ENCODE measurements at regions not wholly inside any gene's neighbourhood (a gene's known extent, or its start where the extent isn't known, plus 50 kb on each side); places are given as distances from the start of the nearest gene placed in this dataset.
"Not testable (repeated sequence)": the region's sequence is repeated elsewhere in the genome, so short reads cannot be mapped to it uniquely, and the experiment has no call there.

GRCh38 chr5:19141937-19142524, 846.0 kb downstream of the CDH18 start:
- DNase-seq (ENCODE audit: low spot score in 2 of 2); H3K4me1 ChIP-seq; in situ Hi-C loops (cut with MboI; ENCODE audit: low sequenced_read_pairs); H3K4me3 ChIP-seq; H3K36me3 ChIP-seq (replicated peaks); H3K9me3 ChIP-seq; H3K27me3 ChIP-seq (ENCODE audit: low read depth): not testable (repeated sequence)

- H3K36me3 ChIP-seq (replicated peaks); in situ Hi-C loops (cut with MboI; ENCODE audit: low sequenced_read_pairs); H3K4me3 ChIP-seq; DNase-seq (ENCODE audit: low spot score in 2 of 2); H3K27me3 ChIP-seq (ENCODE audit: low read depth); H3K9me3 ChIP-seq; H3K4me1 ChIP-seq: not testable (repeated sequence)
Observed at GRCh38 chr5:19142713-19143414, 845.1 kb downstream of the CDH18 start.

- H3K9me3 ChIP-seq: no peaks in the 10 kb centered on the region
- DNase-seq (ENCODE audit: low spot score in 2 of 2): no peak
- H3K27me3 ChIP-seq (ENCODE audit: low read depth): no peaks in the 10 kb centered on the region
- H3K36me3 ChIP-seq (replicated peaks): no peaks in the 10 kb centered on the region
- no peaks in the 10 kb centered on the region for H3K4me1 ChIP-seq
- H3K4me3 ChIP-seq: no peak overlapping the region
- in situ Hi-C loops (cut with MboI; ENCODE audit: low sequenced_read_pairs): no loop called here
Observed at GRCh38 chr5:19143935-19144334, 844.1 kb downstream of the CDH18 start.

GRCh38 chr5:19169426-19169825, 818.6 kb downstream of the CDH18 start:
- in situ Hi-C loops (cut with MboI; ENCODE audit: low sequenced_read_pairs): no loop called here
- Histone ChIP-seq H3K9me3 (no peaks in the 10 kb centered on the region), H3K27me3 (ENCODE audit: low read depth) (no peaks in the 10 kb centered on the region), H3K4me1 (no peaks in the 10 kb centered on the region), H3K4me3 (no peak overlapping the region), H3K36me3 (replicated peaks) (no peaks in the 10 kb centered on the region)
- no peak for DNase-seq (ENCODE audit: low spot score in 2 of 2)

GRCh38 chr5:19172926-19173470, 815.0 kb downstream of the CDH18 start:
- no peaks in the 10 kb centered on the region for H3K9me3 ChIP-seq
- no peaks in the 10 kb centered on the region for H3K4me1 ChIP-seq
- H3K27me3 ChIP-seq (ENCODE audit: low read depth): no peaks in the 10 kb centered on the region
- in situ Hi-C loops (cut with MboI; ENCODE audit: low sequenced_read_pairs): no loop called here
- no peak overlapping the region for H3K4me3 ChIP-seq
- DNase-seq (ENCODE audit: low spot score in 2 of 2): no peak
- H3K36me3 ChIP-seq (replicated peaks): no peaks in the 10 kb centered on the region

GRCh38 chr5:19175776-19176570, 812.0 kb downstream of the CDH18 start:
- in situ Hi-C loops (cut with MboI; ENCODE audit: low sequenced_read_pairs): no loop called here
- Histone ChIP-seq H3K4me3 (no peak overlapping the region), H3K4me1 (no peaks in the 10 kb centered on the region), H3K27me3 (ENCODE audit: low read depth) (no peaks in the 10 kb centered on the region), H3K36me3 (replicated peaks) (no peaks in the 10 kb centered on the region), H3K9me3 (no peaks in the 10 kb centered on the region)
- DNase-seq (ENCODE audit: low spot score in 2 of 2): no peak

GRCh38 chr5:19179571-19179970, 808.4 kb downstream of the CDH18 start:
- no peaks in the 10 kb centered on the region for H3K9me3 ChIP-seq
- in situ Hi-C loops (cut with MboI; ENCODE audit: low sequenced_read_pairs): no loop called here
- no peaks in the 10 kb centered on the region for H3K27me3 ChIP-seq (ENCODE audit: low read depth)
- no peak for DNase-seq (ENCODE audit: low spot score in 2 of 2)
- no peaks in the 10 kb centered on the region for H3K4me1 ChIP-seq
- H3K4me3 ChIP-seq: no peak overlapping the region
- H3K36me3 ChIP-seq (replicated peaks): no peaks in the 10 kb centered on the region

- H3K27me3 ChIP-seq (ENCODE audit: low read depth): no peaks in the 10 kb centered on the region
- H3K36me3 ChIP-seq (replicated peaks): no peaks in the 10 kb centered on the region
- H3K4me1 ChIP-seq: no peaks in the 10 kb centered on the region
- no peaks in the 10 kb centered on the region; the same call in 1 of the 2 replicates for H3K9me3 ChIP-seq
- in situ Hi-C loops (cut with MboI; ENCODE audit: low sequenced_read_pairs): no loop called here
- DNase-seq (ENCODE audit: low spot score in 2 of 2): no peak
- H3K4me3 ChIP-seq: no peak overlapping the region
Observed at GRCh38 chr5:19189176-19189575, 798.8 kb downstream of the CDH18 start.

- Histone ChIP-seq H3K27me3 (ENCODE audit: low read depth) (no peaks in the 10 kb centered on the region), H3K9me3 (no peaks in the 10 kb centered on the region), H3K4me3 (no peak overlapping the region), H3K36me3 (replicated peaks) (no peaks in the 10 kb centered on the region), H3K4me1 (no peaks in the 10 kb centered on the region)
- in situ Hi-C loops (cut with MboI; ENCODE audit: low sequenced_read_pairs): no loop called here
- no peak for DNase-seq (ENCODE audit: low spot score in 2 of 2)
Observed at GRCh38 chr5:19193631-19194030, 794.4 kb downstream of the CDH18 start.

- Histone ChIP-seq H3K4me1 (no peaks in the 10 kb centered on the region), H3K27me3 (ENCODE audit: low read depth) (no peaks in the 10 kb centered on the region), H3K4me3 (no peak overlapping the region), H3K9me3 (no peaks in the 10 kb centered on the region), H3K36me3 (replicated peaks) (no peaks in the 10 kb centered on the region)
- in situ Hi-C loops (cut with MboI; ENCODE audit: low sequenced_read_pairs): no loop called here
- no peak for DNase-seq (ENCODE audit: low spot score in 2 of 2)
Observed at GRCh38 chr5:19196631-19197030, 791.4 kb downstream of the CDH18 start.

GRCh38 chr5:19200251-19200650, 787.7 kb downstream of the CDH18 start:
- no peaks in the 10 kb centered on the region for H3K4me1 ChIP-seq
- no peak for DNase-seq (ENCODE audit: low spot score in 2 of 2)
- no peak overlapping the region for H3K4me3 ChIP-seq
- no peaks in the 10 kb centered on the region for H3K27me3 ChIP-seq (ENCODE audit: low read depth)
- in situ Hi-C loops (cut with MboI; ENCODE audit: low sequenced_read_pairs): no loop called here
- H3K36me3 ChIP-seq (replicated peaks): no peaks in the 10 kb centered on the region
- no peaks in the 10 kb centered on the region for H3K9me3 ChIP-seq

- no peak for DNase-seq (ENCODE audit: low spot score in 2 of 2)
- no peaks in the 10 kb centered on the region for H3K4me1 ChIP-seq
- H3K27me3 ChIP-seq (ENCODE audit: low read depth): no peaks in the 10 kb centered on the region
- H3K36me3 ChIP-seq (replicated peaks): no peaks in the 10 kb centered on the region
- no peaks in the 10 kb centered on the region; the same call in 1 of the 2 replicates for H3K9me3 ChIP-seq
- no peak overlapping the region for H3K4me3 ChIP-seq
- in situ Hi-C loops (cut with MboI; ENCODE audit: low sequenced_read_pairs): no loop called here
Observed at GRCh38 chr5:19208397-19208796, 779.6 kb downstream of the CDH18 start.

GRCh38 chr5:19210886-19211285, 777.1 kb downstream of the CDH18 start:
- no peaks in the 10 kb centered on the region for H3K27me3 ChIP-seq (ENCODE audit: low read depth)

More at GRCh38 chr5:19210886-19211285, 777.1 kb downstream of the CDH18 start:
- in situ Hi-C loops (cut with MboI; ENCODE audit: low sequenced_read_pairs): no loop called here
- no peak for DNase-seq (ENCODE audit: low spot score in 2 of 2)
- no peaks in the 10 kb centered on the region for H3K36me3 ChIP-seq (replicated peaks)
- no peaks in the 10 kb centered on the region for H3K4me1 ChIP-seq
- H3K4me3 ChIP-seq: no peak overlapping the region
- H3K9me3 ChIP-seq: no peaks in the 10 kb centered on the region; the same call in 1 of the 2 replicates

Measured in HAP-1 (cell line).